GM21786 (cell line): ENCODE measurements at regions not wholly inside any gene's neighbourhood (a gene's known extent, or its start where the extent isn't known, plus 50 kb on each side); places are given as distances from the start of the nearest gene placed in this dataset.

ENCODE experiments used
- ATAC-seq: cut with Tn5 transposase; IDR thresholded peaks from one replicate; pipeline ENCODE4 v1.9.1; 2021; ENCODE audit not compliant: unreplicated experiment

- no peak for ATAC-seq
Observed at GRCh38 chr14:75370416-75371205, 57.2 kb upstream of the JDP2 start.

- ATAC-seq: no peak
Observed at GRCh38 chr14:75371297-75371696, 56.5 kb upstream of the JDP2 start.

- no peak for ATAC-seq
Observed at GRCh38 chr14:75372260-75372659, 55.6 kb upstream of the JDP2 start.

- no peak for ATAC-seq
Observed at GRCh38 chr14:75373133-75373532, 54.7 kb upstream of the JDP2 start.

- ATAC-seq: no peak
Observed at GRCh38 chr14:75373616-75374015, 54.2 kb upstream of the JDP2 start.

GRCh38 chr14:75374911-75375310, 52.9 kb upstream of the JDP2 start:
- no peak for ATAC-seq

GRCh38 chr14:75375983-75376382, 51.8 kb upstream of the JDP2 start:
- no peak for ATAC-seq
